OCI-LY3 (cell line): ENCODE measurements at regions not wholly inside any gene's neighbourhood (a gene's known extent, or its start where the extent isn't known, plus 50 kb on each side); places are given as distances from the start of the nearest gene placed in this dataset.

Source experiments
- H2AFZ ChIP-seq: fragments of 200-600, 300-600 bp; shearing (Covaris generic); 2 replicates; pipeline ENCODE4 v1.6.0; 2014; ENCODE audit warnings: antibody characterized with exemption, low read depth, low read length
- H3K27ac ChIP-seq: fragments of 200-600, 300-600 bp; sonication (generic); 2 replicates; pipeline ENCODE4 v1.5.1; 2014; ENCODE audit warnings: mild to moderate bottlenecking, low read length, moderate library complexity, mixed read lengths
- H3K27me3 ChIP-seq: fragments of 200-600, 300-600 bp; sonication (generic); 2 replicates; pipeline ENCODE4 v1.6.1; 2014; ENCODE audit warnings: low read depth, low read length, mixed read lengths
- H3K36me3 ChIP-seq: fragments of 200-600, 300-600 bp; sonication (generic); replicated peaks from 2 replicates; pipeline ENCODE3; 2014; ENCODE audit warnings: low read depth, low read length, mixed read lengths
- H3K4me1 ChIP-seq: fragments of 300-600, 200-600 bp; sonication (generic); 2 replicates; pipeline ENCODE4 v1.6.1; 2014; ENCODE audit warnings: low read length, mixed read lengths
- H3K4me2 ChIP-seq: fragments of 200-600, 300-600 bp; sonication (generic); 2 replicates; pipeline ENCODE4 v1.6.1; 2014; ENCODE audit warnings: low read length, mixed read lengths
- H3K4me3 ChIP-seq: fragments of 300-600, 200-600 bp; sonication (generic); 2 replicates; pipeline ENCODE4 v1.5.1; 2014; ENCODE audit warnings: antibody characterized with exemption, mild to moderate bottlenecking, low read length, moderate library complexity
- H3K79me2 ChIP-seq: fragments of 300-600, 200-600 bp; shearing (Covaris generic); 2 replicates; pipeline ENCODE4 v1.6.1; 2014; ENCODE audit warnings: mild to moderate bottlenecking, low read length, mixed read lengths
- H3K9ac ChIP-seq: fragments of 300-600, 200-600 bp; shearing (Covaris generic); 2 replicates; pipeline ENCODE4 v1.6.0; 2014; ENCODE audit warnings: mild to moderate bottlenecking, low read length, moderate library complexity
- H3K9me3 ChIP-seq: fragments of 200-600, 300-600 bp; shearing (Covaris generic); 2 replicates; pipeline ENCODE4 v1.6.1; 2014; ENCODE audit warnings: low read length, mixed read lengths; ENCODE audit not compliant: insufficient read depth
- H4K20me1 ChIP-seq: fragments of 200-600, 300-600 bp; sonication (generic); 2 replicates; pipeline ENCODE4 v1.6.1; 2016; ENCODE audit warnings: low read length, mixed read lengths; ENCODE audit not compliant: insufficient read depth
- CTCF ChIP-seq: fragments of 200-600, 300-600 bp; sonication (generic); IDR thresholded peaks from 2 replicates; pipeline ENCODE4 v1.5.1; 2014; ENCODE audit warnings: antibody characterized with exemption, low read length, low read depth
- EZH2phosphoT487 ChIP-seq: fragments of 200-600 bp; shearing (Covaris generic); IDR thresholded peaks from 2 replicates; pipeline ENCODE4 v1.6.1; 2018; ENCODE audit warnings: antibody characterized with exemption, mixed run types, low read depth

- Histone ChIP-seq H3K27me3 (no peaks in the 10 kb centered on the region), H3K4me2 (peak overlapping the region; percentile 42), H4K20me1 (no peaks in the 10 kb centered on the region), H3K9ac (no peak overlapping the region), H3K9me3 (no peaks in the 10 kb centered on the region), H3K4me3 (no peak overlapping the region), H3K79me2 (no peaks in the 10 kb centered on the region), H3K36me3 (no peaks in the 10 kb centered on the region), H3K27ac (no peak overlapping the region), H3K4me1 (peaks cover 33% of the 10 kb centered on the region), H2AFZ (no peak overlapping the region)
- TF ChIP-seq CTCF, result no peak
- no peak for TF ChIP-seq EZH2phosphoT487
Measured at GRCh38 chr11:45087086-45087899, 59.1 kb upstream of the PRDM11 start.

- TF ChIP-seq EZH2phosphoT487 (no peak), CTCF (no peak)
- no peak overlapping the region for H3K4me3 ChIP-seq
- H3K9ac ChIP-seq, result no peak overlapping the region
- no peaks in the 10 kb centered on the region for H3K27me3 ChIP-seq
- H3K9me3 ChIP-seq, result no peaks in the 10 kb centered on the region
- peaks cover 27% of the 10 kb centered on the region for H3K4me1 ChIP-seq
- no peak overlapping the region for H3K27ac ChIP-seq
- H3K4me2 ChIP-seq, result no peak overlapping the region
- H3K79me2 ChIP-seq, result no peaks in the 10 kb centered on the region
- no peak overlapping the region for H2AFZ ChIP-seq
- no peaks in the 10 kb centered on the region for H3K36me3 ChIP-seq
- no peaks in the 10 kb centered on the region for H4K20me1 ChIP-seq
Measured at GRCh38 chr11:45087900-45088160, 58.6 kb upstream of the PRDM11 start.

DNA sequence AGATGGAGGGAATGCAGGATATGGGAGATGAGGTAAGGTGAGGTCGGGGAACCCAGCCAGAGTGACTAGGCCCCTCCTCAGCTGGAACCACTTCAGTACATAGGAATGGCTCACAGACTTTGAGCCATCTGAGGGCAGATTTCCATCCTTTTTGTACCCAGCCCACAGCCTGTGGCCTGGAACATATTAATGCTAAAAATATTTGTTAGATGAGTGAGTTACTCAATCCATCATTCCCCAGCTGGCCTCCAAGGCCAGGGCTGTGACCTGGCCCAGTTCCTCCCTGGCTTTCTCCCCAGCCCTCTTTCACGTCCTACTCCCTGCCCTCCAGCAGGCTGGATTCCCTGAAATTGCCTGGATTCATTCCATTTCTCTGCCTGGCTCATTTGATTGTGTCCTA is 57.2 kb upstream of the PRDM11 start:
- H3K36me3 ChIP-seq, result no peaks in the 10 kb centered on the region
- no peak overlapping the region for H3K4me2 ChIP-seq
- H2AFZ ChIP-seq, result no peak overlapping the region
- H4K20me1 ChIP-seq, result no peaks in the 10 kb centered on the region
- no peaks in the 10 kb centered on the region for H3K27me3 ChIP-seq
- H3K9ac ChIP-seq, result no peak overlapping the region
- TF ChIP-seq EZH2phosphoT487, result no peak
- TF ChIP-seq CTCF, result no peak
- H3K4me1 ChIP-seq, result peaks cover 14% of the 10 kb centered on the region
- no peak overlapping the region for H3K27ac ChIP-seq
- H3K4me3 ChIP-seq, result no peak overlapping the region
- no peaks in the 10 kb centered on the region for H3K9me3 ChIP-seq
- no peaks in the 10 kb centered on the region for H3K79me2 ChIP-seq

DNA sequence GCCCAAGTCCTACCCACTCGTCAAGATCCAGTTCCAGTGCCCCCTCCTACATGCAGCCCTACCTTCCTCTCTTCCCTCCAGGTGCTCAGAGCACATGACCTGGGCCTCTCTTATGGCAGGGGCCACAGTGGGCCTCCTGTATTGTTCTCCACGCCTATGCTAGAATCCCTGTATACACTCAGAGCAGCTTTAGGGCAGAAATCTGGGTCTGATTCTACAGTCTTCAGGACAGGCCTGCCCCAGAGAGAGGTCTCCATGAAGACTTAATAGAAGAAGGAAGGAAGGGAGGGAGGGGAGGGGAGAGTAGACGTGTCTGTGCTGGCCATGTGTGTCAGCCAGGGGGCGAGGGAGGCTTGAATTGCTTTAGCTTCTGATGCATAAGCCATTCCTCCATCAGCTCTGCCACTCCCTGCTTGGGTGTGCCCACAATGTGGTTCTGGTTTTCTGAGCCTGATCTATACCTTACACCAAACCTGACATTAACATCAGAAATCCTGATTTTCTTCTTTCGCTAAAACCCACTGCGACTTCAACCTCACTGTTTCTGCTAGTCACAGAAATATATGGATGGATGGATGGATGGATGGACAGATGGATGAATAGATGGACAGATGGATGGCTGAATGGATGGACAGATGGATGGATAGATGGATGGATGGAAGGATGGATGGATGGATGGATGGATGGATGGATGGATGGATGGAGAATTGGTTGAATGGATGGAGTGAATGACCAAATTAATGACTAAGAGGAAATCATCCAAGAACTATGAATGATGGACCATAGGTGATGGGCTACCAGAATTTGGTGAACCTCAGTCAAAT is 56.6 kb upstream of the PRDM11 start:
- TF ChIP-seq EZH2phosphoT487, result no peak
- peak; percentile 10; the same call in 1 of the 2 replicates for TF ChIP-seq CTCF
- Histone ChIP-seq H3K4me3 (no peak overlapping the region), H2AFZ (no peak overlapping the region), H3K9me3 (no peaks in the 10 kb centered on the region), H3K9ac (no peak overlapping the region), H3K4me1 (peaks cover 14% of the 10 kb centered on the region), H3K36me3 (no peaks in the 10 kb centered on the region), H3K4me2 (no peak overlapping the region), H4K20me1 (no peaks in the 10 kb centered on the region), H3K79me2 (no peaks in the 10 kb centered on the region), H3K27ac (no peak overlapping the region), H3K27me3 (no peaks in the 10 kb centered on the region)
